Small intestine (tissue), 7 donors: ENCODE measurements at regions not wholly inside any gene's neighbourhood (a gene's known extent, or its start where the extent isn't known, plus 50 kb on each side); places are given as distances from the start of the nearest gene placed in this dataset.

Source experiments
- DNase-seq, 2 donors: peaks; one replicate each; pipeline versions ENCODE4 v3.0.0 to v3.0.0-alpha.2; 2013
- FAIRE-seq: peaks from 2 replicates; lab custom pipeline; 2012; peaks lifted over from hg19 to GRCh38; lab: Jason Lieb, UNC
- H3K27ac ChIP-seq, 3 donors: one replicate each; pipeline ENCODE4 v1.5.1; 2013; ENCODE audit warnings: low read length in 2 of 3, mild to moderate bottlenecking in 2 of 3, control low read depth in 1 of 3, inconsistent platforms in 1 of 3, low read depth in 1 of 3, moderate library complexity in 1 of 3
- H3K27me3 ChIP-seq, 3 donors: one replicate each; pipeline ENCODE4 v1.6.1; 2013; ENCODE audit warnings: low read length in 3 of 3, inconsistent platforms in 1 of 3; ENCODE audit not compliant: control insufficient read depth in 3 of 3, insufficient read depth in 3 of 3
- H3K36me3 ChIP-seq, 3 donors: one replicate each; pipeline ENCODE4 v1.6.1; 2013; ENCODE audit warnings: low read length in 3 of 3, inconsistent platforms in 1 of 3, low read depth in 1 of 3, mild to moderate bottlenecking in 1 of 3, moderate library complexity in 1 of 3; ENCODE audit not compliant: control insufficient read depth in 3 of 3, insufficient read depth in 2 of 3
- H3K4me1 ChIP-seq, 3 donors: one replicate each; pipeline ENCODE4 v1.6.1; 2013; ENCODE audit warnings: low read length in 2 of 3, inconsistent platforms in 1 of 3, low read depth in 1 of 3, mild to moderate bottlenecking in 1 of 3, moderate library complexity in 1 of 3; ENCODE audit not compliant: control insufficient read depth in 3 of 3, insufficient read depth in 2 of 3
- H3K4me3 ChIP-seq, 3 donors: one replicate each; pipeline ENCODE4 v1.5.1; 2013; ENCODE audit warnings: low read length in 3 of 3, control low read depth in 1 of 3, inconsistent platforms in 1 of 3, low read depth in 1 of 3, mild to moderate bottlenecking in 1 of 3, moderate library complexity in 1 of 3
- H3K9me3 ChIP-seq, 2 donors: one replicate each; pipeline ENCODE4 v1.6.1; 2013; ENCODE audit warnings: low read depth in 1 of 2, low read length in 1 of 2; ENCODE audit not compliant: control insufficient read depth in 2 of 2, insufficient read depth in 1 of 2
- WGBS, 3 donors: extraction: QIAGEN DNeasy Blood & Tissue Kit; methylation state at CpG; one replicate each; pipeline ENCODE4 v1.1.7; 2013; 5-methylcytosine and 5-hydroxymethylcytosine counted together
- donor health status: healthy with polysubstance abuse.
- donor health status: control.
- donor health status: control.
- donor health status: Bipolar disorder and iron deficiency.
- donor health status: healthy.

DNA sequence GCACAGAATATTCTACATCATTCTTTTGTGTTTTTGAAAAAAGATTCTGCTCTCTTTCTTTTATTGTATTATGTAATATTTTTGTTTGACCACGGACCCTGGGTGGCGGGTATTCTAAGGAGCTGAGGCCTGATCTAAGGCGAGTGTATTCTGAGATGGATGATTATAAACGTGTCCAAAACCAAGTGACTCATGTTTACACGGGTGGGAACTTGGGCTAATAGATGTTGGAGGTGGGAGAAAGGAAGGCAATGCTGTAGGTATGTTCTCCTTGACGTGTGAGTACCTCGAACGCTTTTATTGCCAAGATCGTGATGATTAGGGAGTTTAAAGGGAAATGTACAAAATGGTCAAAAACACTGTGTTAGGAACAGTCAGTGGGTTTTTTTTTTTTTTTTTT is 188.9 kb upstream of the FAT1 start:
- no peak for DNase-seq
- no peaks in the 10 kb centered on the region for H3K4me1 ChIP-seq
- FAIRE-seq: no peak
- H3K36me3 ChIP-seq: no peaks in the 10 kb centered on the region
- H3K4me3 ChIP-seq: no peak overlapping the region
- H3K27ac ChIP-seq: no peak overlapping the region
- no peaks in the 10 kb centered on the region for H3K27me3 ChIP-seq
- 61 to 68% (median 65%) methylated on average over 9 of the region's 9 CpGs for WGBS, 3 donors
- no peaks in the 10 kb centered on the region for H3K9me3 ChIP-seq

DNA sequence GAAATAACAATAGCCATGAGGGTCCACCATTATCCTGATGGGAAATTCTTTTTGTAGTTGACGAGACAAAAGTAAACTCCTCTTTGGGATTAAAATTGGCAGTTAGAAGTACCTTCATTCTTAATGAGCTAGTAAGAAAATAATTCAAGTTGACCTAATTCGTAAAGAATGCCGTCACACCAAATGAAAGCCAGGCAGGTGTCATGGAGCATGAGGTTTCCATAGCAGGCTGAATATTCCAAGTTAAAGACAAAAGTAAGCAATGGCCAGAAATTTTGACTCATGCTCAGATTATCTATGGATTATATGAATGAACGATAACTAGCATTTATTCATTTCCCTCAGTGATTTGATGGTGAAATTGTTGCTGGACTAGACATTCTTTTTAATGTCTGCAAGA is 192.2 kb upstream of the FAT1 start:
- Histone ChIP-seq H3K4me3 (no peak overlapping the region), H3K36me3 (no peaks in the 10 kb centered on the region), H3K27ac (no peak overlapping the region), H3K27me3 (no peaks in the 10 kb centered on the region), H3K4me1 (no peaks in the 10 kb centered on the region), H3K9me3 (no peaks in the 10 kb centered on the region)
- 87 to 94% (median 91%) methylated on average over 4 of the region's 4 CpGs for WGBS, 3 donors
- DNase-seq (no peak), FAIRE-seq (no peak)

DNA sequence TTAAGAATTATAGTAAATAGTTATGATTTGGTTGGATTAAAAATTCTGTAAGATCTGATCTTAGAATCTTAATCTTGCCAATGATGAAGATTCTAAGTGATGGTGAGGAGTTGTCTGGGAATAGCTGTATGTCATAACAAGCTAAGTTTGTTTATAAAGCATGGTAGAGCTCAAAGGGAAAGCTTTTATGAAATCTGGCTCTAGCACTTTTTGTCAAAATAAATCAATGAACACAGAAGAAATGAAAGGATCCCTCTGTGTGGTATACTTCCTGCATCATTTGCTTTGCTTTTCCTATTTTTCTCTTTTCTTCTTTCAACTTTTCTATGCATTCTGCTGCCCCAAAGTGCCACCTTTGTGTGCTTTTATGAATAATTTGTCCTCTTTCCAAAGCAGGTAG is 193.5 kb upstream of the FAT1 start:
- H3K27ac ChIP-seq: no peak overlapping the region
- no peaks in the 10 kb centered on the region for H3K36me3 ChIP-seq
- no peaks in the 10 kb centered on the region for H3K9me3 ChIP-seq
- no peaks in the 10 kb centered on the region for H3K4me1 ChIP-seq
- no peaks in the 10 kb centered on the region for H3K27me3 ChIP-seq
- FAIRE-seq (no peak), DNase-seq (no peak)
- no peak overlapping the region for H3K4me3 ChIP-seq

DNA sequence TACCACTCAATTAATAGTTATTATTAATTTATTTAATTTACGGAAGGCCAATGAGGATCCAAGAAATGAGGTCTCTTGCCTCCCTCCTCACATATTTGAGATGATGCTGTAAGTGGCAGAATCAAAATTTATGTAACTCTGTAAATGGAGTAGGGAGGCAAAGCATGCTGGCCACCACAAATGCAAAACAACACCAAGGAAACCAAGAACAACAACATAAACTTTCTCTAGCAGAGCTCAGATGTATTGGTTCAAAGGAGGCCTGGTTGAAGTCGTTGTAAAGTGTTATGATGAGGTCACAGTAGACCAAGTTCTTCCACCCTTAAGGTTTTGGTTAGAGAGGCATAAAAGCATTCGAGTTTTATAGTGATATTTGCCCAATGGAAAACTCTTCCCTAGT is 194.8 kb upstream of the FAT1 start:
- WGBS, 3 donors: 66 to 86% (median 69%) methylated on average over 3 of the region's 3 CpGs
- FAIRE-seq (no peak), DNase-seq (no peak)
- Histone ChIP-seq H3K27me3 (no peaks in the 10 kb centered on the region), H3K27ac (no peak overlapping the region), H3K36me3 (no peaks in the 10 kb centered on the region), H3K4me3 (no peak overlapping the region), H3K4me1 (no peaks in the 10 kb centered on the region), H3K9me3 (no peaks in the 10 kb centered on the region)

DNA sequence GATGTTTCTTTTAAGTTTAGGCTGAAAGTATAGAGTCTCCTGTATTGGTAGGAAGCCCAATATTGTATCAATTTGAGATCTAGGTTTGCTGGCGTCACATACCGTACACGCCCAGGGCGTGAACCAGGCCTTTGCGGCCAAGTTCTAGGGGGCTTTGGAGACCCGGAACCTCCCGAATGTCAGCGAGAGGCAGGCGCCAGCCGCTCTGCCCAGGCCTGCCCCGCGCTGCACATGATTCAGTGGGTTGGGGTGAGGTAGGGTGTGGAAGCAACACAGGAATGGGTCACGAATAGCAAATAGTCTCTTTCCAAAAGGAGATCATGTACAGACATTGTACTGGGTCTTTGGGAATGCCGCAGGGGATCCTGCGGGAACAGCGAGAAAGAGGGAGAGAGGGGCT is 195.7 kb upstream of the FAT1 start:
- no peak overlapping the region for H3K4me3 ChIP-seq
- WGBS, 3 donors: 94 to 95% (median 95%) methylated on average over 16 of the region's 16 CpGs
- H3K9me3 ChIP-seq: no peaks in the 10 kb centered on the region
- H3K27ac ChIP-seq: no peak overlapping the region
- no peaks in the 10 kb centered on the region for H3K27me3 ChIP-seq
- FAIRE-seq (no peak), DNase-seq (no peak)
- H3K4me1 ChIP-seq: no peaks in the 10 kb centered on the region
- no peaks in the 10 kb centered on the region for H3K36me3 ChIP-seq

DNA sequence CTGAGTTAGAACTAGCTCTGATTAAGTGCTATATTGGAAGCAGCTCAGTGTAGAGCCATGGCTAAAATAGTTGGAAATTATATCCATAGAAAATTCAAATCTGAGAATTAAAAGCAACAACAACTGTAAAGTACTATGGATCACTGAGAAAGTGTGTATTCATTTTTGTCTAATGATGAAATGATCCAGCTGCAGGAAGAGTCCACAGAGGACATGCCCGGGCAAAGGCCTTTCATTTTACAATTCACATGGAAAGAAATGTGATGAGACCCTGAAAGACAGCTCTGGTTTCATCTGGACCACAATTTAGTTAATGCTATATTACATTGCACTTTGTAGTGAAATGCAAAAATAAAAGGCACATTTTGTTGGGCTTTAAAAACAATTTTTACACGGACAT is 196.8 kb upstream of the FAT1 start:
- H3K36me3 ChIP-seq: no peaks in the 10 kb centered on the region
- 71 to 85% (median 74%) methylated on average over 2 of the region's 2 CpGs for WGBS, 3 donors
- no peaks in the 10 kb centered on the region for H3K9me3 ChIP-seq
- no peak overlapping the region for H3K4me3 ChIP-seq
- DNase-seq: no peak
- no peaks in the 10 kb centered on the region for H3K27me3 ChIP-seq
- no peak for FAIRE-seq
- H3K27ac ChIP-seq: no peak overlapping the region
- H3K4me1 ChIP-seq: no peaks in the 10 kb centered on the region

DNA sequence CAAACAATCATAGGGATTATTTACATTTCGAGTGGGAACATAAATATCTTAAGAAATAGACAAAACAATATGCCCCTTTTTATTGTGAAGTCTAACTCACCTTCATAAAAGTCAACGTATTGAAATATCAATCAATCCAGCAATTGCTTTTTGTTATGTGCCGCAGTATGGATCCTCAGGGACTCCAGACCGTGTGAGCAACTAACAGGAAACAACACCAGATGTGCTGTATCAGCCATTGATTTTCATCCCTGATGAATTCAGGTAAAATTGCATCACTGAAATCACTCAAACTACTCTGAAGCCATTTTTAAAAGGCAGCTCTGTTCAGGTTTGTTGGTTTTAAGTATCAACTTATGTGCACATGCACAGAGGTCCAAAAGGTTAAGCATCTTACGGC is 197.3 kb upstream of the FAT1 start:
- Histone ChIP-seq H3K27me3 (no peaks in the 10 kb centered on the region), H3K36me3 (no peaks in the 10 kb centered on the region), H3K27ac (no peak overlapping the region), H3K4me1 (no peaks in the 10 kb centered on the region), H3K9me3 (no peaks in the 10 kb centered on the region), H3K4me3 (no peak overlapping the region)
- FAIRE-seq (no peak), DNase-seq (no peak)
- WGBS, 3 donors: 79 to 89% (median 81%) methylated on average over 5 of the region's 5 CpGs

DNA sequence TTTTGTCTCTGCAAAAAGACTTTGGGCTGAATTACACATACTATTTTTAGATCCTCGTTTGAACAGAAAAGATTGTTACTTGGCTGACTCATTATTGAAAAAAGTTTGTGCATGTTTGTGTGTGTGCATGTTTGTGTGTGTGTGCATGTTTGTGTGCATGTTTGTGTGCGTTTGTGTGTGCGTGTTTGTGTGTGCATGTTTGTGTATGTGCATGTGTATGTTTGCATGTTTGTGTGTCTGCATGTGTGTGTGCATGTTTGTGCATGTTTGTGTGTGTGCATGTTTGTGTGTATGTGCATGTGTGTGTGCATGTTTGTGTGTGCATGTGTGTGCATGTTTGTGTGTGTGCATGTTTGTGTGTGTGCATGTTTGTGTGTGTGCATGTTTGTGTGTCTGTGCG is 201.1 kb upstream of the FAT1 start:
- Histone ChIP-seq H3K27ac (no peak overlapping the region), H3K9me3 (no peaks in the 10 kb centered on the region), H3K36me3 (no peaks in the 10 kb centered on the region), H3K4me1 (no peaks in the 10 kb centered on the region), H3K4me3 (no peak overlapping the region), H3K27me3 (no peaks in the 10 kb centered on the region)
- FAIRE-seq (no peak), DNase-seq (no peak)
- 54 to 79% (median 63%) methylated on average over 4 of the region's 4 CpGs for WGBS, 3 donors

DNA sequence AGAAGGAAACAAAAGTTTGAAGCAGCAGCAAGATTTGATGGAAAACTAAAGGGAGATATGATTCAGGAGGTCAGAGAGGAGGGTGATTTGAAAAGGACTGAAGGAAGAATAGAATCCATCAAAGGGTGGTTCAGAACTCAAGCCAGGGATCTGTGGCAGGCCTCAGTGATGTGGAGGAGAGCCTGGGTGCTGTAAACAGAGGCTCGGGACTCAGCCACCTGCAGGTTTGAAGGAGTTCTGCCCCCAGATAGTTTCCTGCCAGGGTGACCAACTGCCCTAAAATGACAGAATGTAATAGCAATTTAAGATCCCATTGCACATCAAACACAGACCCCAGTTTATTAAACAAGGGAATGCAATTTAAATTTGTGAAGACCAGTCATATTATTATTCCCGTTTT is 204.0 kb upstream of the FAT1 start:
- WGBS, 3 donors: 46 to 55% (median 51%) methylated on average over 2 of the region's 2 CpGs
- H3K4me1 ChIP-seq: no peaks in the 10 kb centered on the region
- H3K27ac ChIP-seq: no peak overlapping the region
- H3K27me3 ChIP-seq: no peaks in the 10 kb centered on the region
- H3K36me3 ChIP-seq: no peaks in the 10 kb centered on the region
- peaks cover 0 to 5% of the 10 kb centered on the region in 2 donors for H3K9me3 ChIP-seq
- no peak for DNase-seq
- no peak for FAIRE-seq
- no peak overlapping the region for H3K4me3 ChIP-seq
